RPMI8226 (cell line): ENCODE measurements at regions not wholly inside any gene's neighbourhood (a gene's known extent, or its start where the extent isn't known, plus 50 kb on each side); places are given as distances from the start of the nearest gene placed in this dataset.
"Not testable (repeated sequence)": the region's sequence is repeated elsewhere in the genome, so short reads cannot be mapped to it uniquely, and the experiment has no call there.

Experiments used
- DNase-seq: peaks from one replicate; pipeline ENCODE4 v3.0.0-alpha.2; 2015

- no peak for DNase-seq
These were observed 60.2 kb downstream of the GLUL start for GRCh38 chr1:182331387-182331786.

DNA sequence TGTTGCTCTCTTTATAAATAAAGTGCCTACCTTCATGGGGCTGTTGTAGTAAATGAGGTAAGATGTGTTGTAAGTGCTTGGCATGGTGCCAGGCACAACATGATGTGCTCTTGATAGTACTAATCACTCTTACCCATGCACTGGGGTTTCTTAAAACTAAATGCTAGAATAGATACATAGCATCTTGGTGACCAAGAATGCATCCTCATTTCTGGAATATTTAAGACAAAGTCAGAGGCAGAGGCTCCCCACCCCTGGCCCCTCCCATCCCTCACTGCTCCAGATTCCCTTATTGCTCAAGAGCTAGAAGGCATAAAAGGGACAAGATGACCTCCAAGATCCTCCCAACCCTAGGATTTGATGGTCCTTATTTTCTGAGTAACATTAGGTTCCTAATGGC, 61.3 kb downstream of the GLUL start:
- no peak for DNase-seq

DNA sequence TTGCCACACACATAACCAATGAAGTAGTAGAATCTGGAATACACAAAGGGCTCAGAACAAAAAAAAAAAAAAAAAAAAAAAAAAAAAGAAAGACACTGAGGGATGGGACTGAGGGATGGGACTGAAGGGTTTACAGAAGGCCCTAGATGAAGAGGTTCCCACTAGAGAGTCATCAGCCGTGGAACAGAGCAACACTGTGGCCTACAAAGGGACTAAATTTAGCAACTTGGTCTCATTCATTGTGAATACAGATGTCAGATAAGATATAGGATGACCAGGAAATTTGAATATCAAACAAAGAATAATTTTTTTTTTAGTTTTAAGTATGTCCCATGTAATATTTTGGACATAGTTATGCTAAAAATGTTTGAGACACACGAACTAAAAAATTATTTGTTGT, 62.1 kb downstream of the GLUL start:
- DNase-seq: no peak

DNA sequence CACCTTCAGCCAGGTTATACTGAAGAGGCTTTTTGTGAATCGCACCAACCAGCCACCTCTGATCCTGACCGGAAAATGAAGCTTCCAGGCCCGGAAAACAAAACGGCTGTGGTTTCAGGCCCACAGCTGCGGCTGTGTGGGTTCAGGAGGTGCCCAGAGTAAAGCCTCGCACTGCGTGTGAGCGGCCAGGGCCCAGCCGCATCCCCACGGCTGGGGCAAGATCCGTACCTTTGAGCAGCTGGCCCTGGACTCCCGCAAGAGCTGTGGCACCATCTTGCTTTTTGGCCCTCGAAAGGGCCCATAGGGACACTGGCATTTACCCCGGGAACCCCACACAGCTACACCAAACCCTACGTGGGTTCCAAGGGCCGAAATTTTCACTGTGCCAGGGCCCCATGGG, 63.0 kb downstream of the GLUL start:
- DNase-seq: no peak

GRCh38 chr1:182325339-182325738, 66.3 kb downstream of the GLUL start:
- no peak for DNase-seq

DNA sequence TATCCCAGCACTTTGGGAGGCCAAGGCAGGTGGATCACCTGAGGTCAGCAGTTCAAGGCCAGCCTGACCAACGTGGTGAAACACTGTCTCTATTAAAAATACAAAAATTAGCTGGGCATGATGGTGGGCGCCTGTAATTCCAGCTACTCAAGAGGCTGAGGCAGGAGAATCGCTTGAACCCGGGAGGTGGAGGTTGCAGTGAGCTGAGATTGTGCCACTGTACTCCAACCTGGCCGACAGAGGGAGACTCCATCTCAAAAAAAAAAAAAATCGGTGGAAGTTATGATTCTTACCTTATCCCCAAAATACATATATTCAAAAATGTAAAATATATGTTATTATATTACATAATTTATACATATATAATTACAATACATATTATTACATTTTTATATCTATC, 70.1 kb downstream of the GLUL start:
- DNase-seq: not testable (repeated sequence)

DNA sequence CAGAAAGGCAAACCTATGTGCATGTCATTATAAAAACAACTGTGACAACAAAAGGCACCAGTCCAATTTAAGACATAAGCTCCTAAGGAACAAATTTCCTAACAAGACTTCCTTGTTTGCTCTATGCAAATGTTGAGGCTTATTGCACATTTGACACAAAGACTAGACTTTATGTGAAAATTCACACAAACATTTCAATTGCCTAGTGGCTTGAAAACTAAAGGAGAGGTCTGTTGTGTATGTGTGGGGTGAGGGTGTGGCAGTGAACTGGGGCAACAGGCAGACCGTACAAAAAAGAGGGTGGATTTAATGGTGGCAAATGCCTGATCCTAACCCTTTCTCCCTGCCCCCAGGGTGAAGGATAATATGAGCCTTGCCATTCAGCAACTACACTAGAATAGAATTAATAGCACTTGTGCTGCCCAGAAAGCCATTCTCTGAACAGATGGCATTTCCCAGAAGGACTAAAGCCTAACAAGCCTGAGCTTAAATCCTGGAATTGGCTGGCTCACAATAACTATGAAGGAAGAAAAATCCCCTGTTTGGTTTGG, 73.9 kb downstream of the GLUL start:
- DNase-seq: no peak

GRCh38 chr1:182316454-182316853, 75.1 kb downstream of the GLUL start:
- DNase-seq: not testable (repeated sequence)

DNA sequence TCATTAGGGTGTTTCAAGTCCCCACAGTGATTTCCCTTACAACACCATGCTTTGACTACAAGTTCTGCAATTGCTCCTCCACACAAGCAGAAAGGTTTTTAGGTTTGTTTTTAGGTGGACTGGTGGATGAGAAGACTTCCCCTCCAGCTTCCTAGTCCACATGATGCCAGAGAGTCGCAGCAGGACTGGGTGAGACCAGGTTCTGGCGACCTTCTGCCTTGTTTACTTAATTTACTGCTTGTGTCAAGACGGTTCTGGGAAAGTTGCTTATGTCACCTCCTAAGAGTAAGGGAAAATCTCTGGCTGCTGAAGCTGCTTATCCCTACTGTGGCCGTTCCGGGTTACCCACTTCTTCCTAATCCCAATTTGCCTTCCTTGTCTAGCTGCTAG, 76.4 kb downstream of the GLUL start:
- no peak for DNase-seq

- no peak for DNase-seq
These were observed 81.8 kb downstream of the GLUL start for GRCh38 chr1:182309631-182310351.

DNA sequence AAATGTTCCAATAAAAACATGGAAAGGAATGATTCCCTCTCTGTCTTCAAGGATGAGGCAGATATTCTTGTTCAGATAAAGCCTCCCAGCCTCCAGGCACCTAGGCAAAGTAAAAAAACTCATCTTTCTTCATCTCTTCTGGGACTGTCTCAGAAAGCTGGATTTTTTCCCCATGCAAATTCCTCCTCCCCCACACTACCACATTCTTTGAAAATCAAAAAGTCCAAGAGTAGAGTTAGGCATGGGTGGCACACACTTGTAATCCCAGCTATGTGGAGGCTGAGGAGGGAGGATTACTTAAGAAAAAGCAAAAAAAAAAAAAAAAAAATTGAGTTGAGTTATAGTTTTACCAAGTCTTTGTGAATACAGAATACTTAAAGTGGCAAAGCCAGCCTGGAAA, 82.8 kb downstream of the GLUL start:
- no peak for DNase-seq

- DNase-seq: not testable (repeated sequence)
These were observed 84.1 kb downstream of the GLUL start for GRCh38 chr1:182307486-182307885.

DNA sequence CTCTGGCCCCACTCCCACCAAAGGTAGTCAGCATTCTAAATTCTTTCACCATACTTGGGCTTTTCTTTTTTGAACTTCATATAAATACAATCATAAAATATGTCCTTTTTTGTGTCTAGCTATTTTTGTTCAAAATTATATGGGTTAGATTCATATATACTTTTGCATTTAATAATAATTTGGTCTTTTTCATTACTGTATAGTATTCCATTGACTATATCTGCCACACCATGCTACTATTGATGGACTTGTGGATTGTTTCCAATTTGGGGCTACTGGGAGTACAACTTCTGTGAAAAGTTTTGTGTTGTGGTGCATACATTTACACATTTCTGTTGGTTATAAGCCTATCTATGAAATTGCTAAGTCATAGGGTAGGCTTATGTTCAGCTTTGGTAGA, 85.7 kb downstream of the GLUL start:
- DNase-seq: no peak

GRCh38 chr1:182304627-182305026, 87.0 kb downstream of the GLUL start:
- no peak for DNase-seq

DNA sequence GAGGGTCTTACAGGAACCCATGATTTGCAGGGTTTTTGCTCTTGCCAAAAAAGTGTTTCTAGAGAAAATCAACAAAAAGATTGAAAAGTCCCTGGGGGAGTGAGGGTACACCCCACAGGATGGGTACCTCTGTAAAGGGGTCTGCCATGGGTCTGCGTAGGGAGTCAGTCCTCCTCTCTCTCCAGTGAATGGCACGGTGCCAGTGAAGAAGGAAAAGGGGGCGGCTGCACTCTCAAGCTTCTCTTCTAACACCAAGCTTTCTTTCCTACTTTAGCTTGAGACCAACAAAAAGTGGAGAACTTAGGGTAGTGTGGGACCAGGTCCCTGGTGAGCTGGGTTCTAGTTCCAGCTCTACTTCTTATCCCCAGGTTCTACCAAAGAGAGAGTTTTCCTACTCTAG, 87.4 kb downstream of the GLUL start:
- DNase-seq: no peak

DNA sequence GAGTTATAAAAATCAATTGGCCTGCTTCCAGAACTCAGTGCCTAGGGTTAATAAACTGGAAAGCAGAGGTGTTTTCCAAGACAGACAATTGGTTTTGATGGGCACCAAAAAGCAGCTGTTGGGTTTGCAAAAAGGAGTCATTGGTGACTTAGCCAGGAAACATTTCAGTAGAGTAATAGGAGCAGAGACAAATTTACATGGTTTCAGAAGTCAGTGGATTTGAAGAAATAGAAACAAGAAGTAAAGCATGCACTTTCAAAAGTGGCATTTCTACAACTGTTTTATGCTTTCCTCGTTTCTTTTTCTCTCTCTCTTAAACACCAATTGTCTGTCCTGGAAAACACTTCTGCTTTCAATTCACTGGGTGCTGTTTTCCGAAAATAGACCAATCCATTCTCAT, 87.8 kb downstream of the GLUL start:
- peak; percentile 8 for DNase-seq

DNA sequence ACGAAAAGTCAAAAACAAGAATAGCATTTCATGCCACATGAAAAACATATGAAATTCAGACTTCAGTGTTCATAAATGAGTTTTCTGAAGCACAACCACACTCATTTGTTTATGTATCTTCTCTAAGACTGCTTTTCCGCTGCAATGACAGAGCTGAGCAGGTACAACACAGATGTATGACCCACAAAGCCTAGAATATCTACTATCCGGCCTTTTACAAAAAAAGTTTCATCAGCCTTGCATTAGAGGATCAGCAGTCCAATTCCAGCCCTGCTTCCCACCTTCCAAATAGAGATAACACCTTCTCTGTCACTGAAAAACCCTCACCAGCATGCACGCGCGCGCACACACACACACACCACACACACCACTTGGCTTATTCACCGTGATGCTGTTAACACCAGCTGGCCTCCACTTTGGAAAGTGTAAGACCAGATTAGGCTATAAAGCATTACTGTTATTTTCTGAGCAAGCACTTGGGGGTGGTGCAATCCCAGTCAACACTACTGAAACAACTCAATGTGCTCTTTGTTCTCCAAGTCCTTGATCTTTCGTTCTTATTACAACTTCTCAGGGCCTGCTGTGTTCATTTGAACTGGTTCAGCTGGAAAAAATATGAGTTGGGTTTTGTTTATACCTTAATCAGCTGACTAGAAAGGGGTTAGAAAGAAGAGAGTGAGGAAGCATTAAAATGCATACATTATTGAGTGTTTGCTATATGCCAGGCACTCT, 90.0 kb downstream of the GLUL start:
- no peak for DNase-seq

DNA sequence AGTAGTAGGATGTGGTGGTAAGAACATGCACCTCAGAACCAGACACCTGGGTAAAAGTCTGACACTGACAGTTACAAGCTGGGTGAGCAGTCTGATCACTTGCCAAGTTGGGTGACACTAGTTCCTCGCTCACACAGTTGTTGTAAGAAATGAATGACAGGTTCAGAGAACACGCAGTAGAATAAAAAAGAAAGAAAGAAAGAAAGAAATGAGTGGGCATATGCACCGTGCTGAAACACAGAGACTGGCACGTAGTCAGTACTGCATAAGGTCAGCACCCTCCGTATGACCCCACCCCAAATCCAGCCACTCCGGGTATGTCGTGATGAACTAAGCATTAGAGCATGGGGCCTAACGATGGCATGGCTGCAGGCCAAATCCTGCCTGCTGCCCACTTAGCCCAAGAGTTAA, 90.6 kb downstream of the GLUL start:
- no peak for DNase-seq

GRCh38 chr1:182299728-182300616, 91.6 kb downstream of the GLUL start:
- no peak for DNase-seq

DNA sequence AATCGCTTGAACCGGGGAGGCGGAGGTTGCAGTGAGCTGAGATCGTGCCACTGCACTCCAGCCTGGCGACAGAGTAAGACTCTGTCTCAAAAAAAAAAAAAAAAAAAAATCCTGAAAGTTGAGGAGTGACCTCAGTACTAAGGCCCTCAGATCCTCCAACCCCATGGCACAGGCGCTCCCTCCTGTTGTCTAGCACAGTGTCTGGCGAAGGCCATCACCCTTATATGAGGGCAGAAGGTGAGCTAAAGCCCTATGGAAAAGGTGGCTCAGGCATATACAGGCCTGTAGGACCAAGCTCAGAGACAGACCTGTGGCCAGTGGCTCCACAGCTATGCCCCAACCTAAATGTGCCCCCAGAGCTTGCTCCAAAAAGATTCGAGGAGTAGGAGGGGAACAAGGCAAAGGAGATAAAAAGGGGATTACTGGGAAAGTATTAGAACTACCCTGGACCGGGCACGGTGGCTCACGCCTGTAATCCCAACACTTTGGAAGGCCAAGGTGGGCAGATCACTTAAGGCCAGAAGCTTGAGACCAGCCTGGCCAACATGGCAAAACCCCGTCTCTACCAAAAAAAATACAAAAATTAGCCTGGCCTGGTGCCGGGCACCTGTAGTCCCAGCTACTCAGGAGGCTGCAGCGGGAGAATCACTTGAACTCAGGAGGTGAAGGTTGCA, 92.4 kb downstream of the GLUL start:
- DNase-seq: not testable (repeated sequence)

DNA sequence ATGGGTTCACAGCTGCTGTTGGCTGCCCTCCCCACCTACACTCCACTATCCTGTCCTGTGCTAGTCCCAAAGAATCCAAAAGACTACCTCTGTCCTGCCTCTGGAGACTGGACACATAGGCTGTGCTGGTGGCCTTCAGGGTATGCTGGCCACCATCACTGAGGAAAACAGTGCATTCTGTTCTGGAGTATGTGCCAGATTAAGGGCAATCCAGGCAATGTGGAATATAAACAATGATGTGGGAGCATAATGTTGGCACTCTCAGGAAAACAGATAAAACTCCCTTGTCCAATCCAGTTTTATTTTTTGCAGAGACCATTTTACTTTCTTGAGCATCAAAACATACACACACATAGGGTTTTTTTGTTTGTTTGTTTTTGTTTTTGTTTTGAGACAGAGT, 94.3 kb downstream of the GLUL start:
- DNase-seq: no peak

- no peak for DNase-seq
These were observed 95.9 kb downstream of the GLUL start for GRCh38 chr1:182295697-182296096.

DNA sequence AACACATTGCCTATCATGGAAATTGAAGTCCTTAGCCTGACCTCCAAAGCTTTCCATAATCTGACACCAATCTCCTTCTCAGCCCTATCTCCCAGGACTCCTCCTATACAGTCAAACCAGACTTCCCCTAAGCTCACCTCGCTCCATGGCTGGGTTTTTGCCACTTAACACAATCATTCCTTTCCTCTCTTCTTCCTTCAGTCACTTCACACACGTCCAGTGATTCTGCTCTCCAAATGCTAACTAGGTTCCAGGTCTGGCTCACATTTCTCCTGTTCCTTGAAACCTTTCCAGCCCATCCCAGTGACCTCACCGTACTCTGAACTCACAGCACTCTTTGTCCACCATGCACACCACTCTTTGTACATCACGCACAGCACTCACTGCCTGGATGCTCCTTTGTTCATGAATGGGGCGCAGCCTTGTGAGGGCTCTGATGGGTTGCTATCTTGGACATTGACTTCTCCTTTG, 98.4 kb downstream of the GLUL start:
- no peak for DNase-seq
